HEK293T (cell line): ENCODE measurements at regions not wholly inside any gene's neighbourhood (a gene's known extent, or its start where the extent isn't known, plus 50 kb on each side); places are given as distances from the start of the nearest gene placed in this dataset.
"Not testable (repeated sequence)": the region's sequence is repeated elsewhere in the genome, so short reads cannot be mapped to it uniquely, and the experiment has no call there.

ENCODE experiments used
- CTCF ChIA-PET: fragments of 350-600 bp; formaldehyde crosslinking; extraction: SDS; loops from one replicate; lab custom pipeline; 2021; ENCODE audit warnings: antibody characterized with exemption, inconsistent platforms; lab: Yijun Ruan, JAX
- POLR2A ChIA-PET: fragments of 350-600 bp; formaldehyde crosslinking; extraction: SDS; loops from one replicate; lab custom pipeline; 2020; ENCODE audit warnings: antibody characterized with exemption, inconsistent platforms; lab: Yijun Ruan, JAX
- DNase-seq: peaks from one replicate; pipeline ENCODE4 v3.0.0; 2012; ENCODE audit warnings: mixed read lengths; ENCODE audit errors: extremely low spot score
- ARNT ChIP-seq: fragments of 450-650 bp; IDR thresholded peaks from 2 replicates; pipeline ENCODE4 v1.6.1; 2017; ENCODE audit warnings: mild to moderate bottlenecking
- BHLHE40 ChIP-seq: fragments of 450-650 bp; IDR thresholded peaks from 2 replicates; pipeline ENCODE4 v1.6.1; 2016; ENCODE audit warnings: mild to moderate bottlenecking, moderate library complexity, borderline replicate concordance
- CTBP1 ChIP-seq: fragments of 450-650 bp; IDR thresholded peaks from 2 replicates; pipeline ENCODE4 v1.6.1; 2016; ENCODE audit warnings: borderline replicate concordance
- ELF4 ChIP-seq: fragments of 450-650 bp; IDR thresholded peaks from 2 replicates; pipeline ENCODE4 v1.6.1; 2017; ENCODE audit warnings: antibody characterized with exemption
- FOXA1 ChIP-seq: fragments of 450-650 bp; IDR thresholded peaks from 2 replicates; pipeline ENCODE4 v1.6.1; 2016; ENCODE audit warnings: mild to moderate bottlenecking
- FOXK2 ChIP-seq: fragments of 450-650 bp; IDR thresholded peaks from 2 replicates; pipeline ENCODE4 v1.6.1; 2016; ENCODE audit warnings: mild to moderate bottlenecking
- FOXM1 ChIP-seq: fragments of 450-650 bp; IDR thresholded peaks from 2 replicates; pipeline ENCODE4 v1.6.1; 2017; ENCODE audit warnings: mild to moderate bottlenecking, borderline replicate concordance
- HDGF ChIP-seq: fragments of 450-650 bp; IDR thresholded peaks from 2 replicates; pipeline ENCODE4 v1.6.1; 2017; ENCODE audit warnings: antibody characterized with exemption, borderline replicate concordance
- L3MBTL2 ChIP-seq: fragments of 450-650 bp; conservative IDR thresholded peaks from 2 replicates; pipeline ENCODE4 v1.6.1; 2016; ENCODE audit warnings: mild to moderate bottlenecking
- LEF1 ChIP-seq: fragments of 450-650 bp; IDR thresholded peaks from 2 replicates; pipeline ENCODE4 v1.6.1; 2017; ENCODE audit warnings: mild to moderate bottlenecking, borderline replicate concordance
- NFRKB ChIP-seq: fragments of 450-650 bp; IDR thresholded peaks from 2 replicates; pipeline ENCODE4 v1.6.1; 2016; ENCODE audit warnings: mild to moderate bottlenecking, moderate library complexity
- PKNOX1 ChIP-seq: fragments of 450-650 bp; IDR thresholded peaks from 2 replicates; pipeline ENCODE4 v1.6.1; 2016
- SP1 ChIP-seq: fragments of 450-650 bp; IDR thresholded peaks from 2 replicates; pipeline ENCODE4 v1.6.1; 2017
- SUZ12 ChIP-seq: fragments of 450-650 bp; IDR thresholded peaks from 2 replicates; pipeline ENCODE4 v1.6.1; 2016; ENCODE audit warnings: mild to moderate bottlenecking
- TARDBP ChIP-seq: fragments of 450-650 bp; IDR thresholded peaks from 2 replicates; pipeline ENCODE4 v1.6.1; 2016
- ZNF384 ChIP-seq: fragments of 450-650 bp; IDR thresholded peaks from 2 replicates; pipeline ENCODE4 v1.6.1; 2016

- ChIA-PET CTCF (no interaction called here), POLR2A (no interaction called here)
- no peak for DNase-seq
- no peak for TF ChIP-seq ELF4
- no peak for TF ChIP-seq BHLHE40
- TF ChIP-seq PKNOX1 = no peak
- no peak for TF ChIP-seq L3MBTL2
- TF ChIP-seq TARDBP = no peak
- no peak for TF ChIP-seq NFRKB
- TF ChIP-seq FOXK2 = no peak
- TF ChIP-seq FOXA1 = no peak
Observed at GRCh38 chr15:91635080-91635479, 218.4 kb upstream of the SLCO3A1 start.

GRCh38 chr15:91635641-91636040, 217.9 kb upstream of the SLCO3A1 start:
- no peak for DNase-seq
- ChIA-PET POLR2A (no interaction called here), CTCF (no interaction called here)
- TF ChIP-seq ELF4 (no peak), LEF1 (no peak), FOXK2 (no peak), FOXM1 (no peak), HDGF (no peak), SUZ12 (no peak), FOXA1 (no peak), BHLHE40 (no peak), L3MBTL2 (no peak)

GRCh38 chr15:91649016-91649415, 204.5 kb upstream of the SLCO3A1 start:
- TF ChIP-seq PKNOX1 (no peak), LEF1 (no peak)
- ChIA-PET POLR2A (no interaction called here), CTCF (no interaction called here)
- DNase-seq = no peak

GRCh38 chr15:91649831-91650321, 203.6 kb upstream of the SLCO3A1 start:
- TF ChIP-seq L3MBTL2 = no peak
- TF ChIP-seq LEF1 = no peak
- TF ChIP-seq ARNT = no peak
- no peak for TF ChIP-seq ELF4
- no peak for TF ChIP-seq HDGF
- no peak for TF ChIP-seq FOXM1
- TF ChIP-seq ZNF384 = no peak
- TF ChIP-seq FOXK2 = no peak
- TF ChIP-seq CTBP1 = no peak
- no peak for TF ChIP-seq TARDBP
- TF ChIP-seq SP1 = no peak
- TF ChIP-seq NFRKB = no peak
- TF ChIP-seq SUZ12 = no peak
- TF ChIP-seq FOXA1 = no peak
- no peak for TF ChIP-seq PKNOX1
- TF ChIP-seq BHLHE40 = no peak
- no peak for DNase-seq
- CTCF ChIA-PET = no interaction called here
- POLR2A ChIA-PET = no interaction called here

- CTCF ChIA-PET = interaction anchor here (0.6 kb wide), 1 partner anchor 9 kb away, joined by 5 read pairs; no protein-coding TSS in a partner anchor
- POLR2A ChIA-PET = no interaction called here
- DNase-seq = no peak
- TF ChIP-seq FOXK2 (no peak), FOXA1 (no peak), FOXM1 (no peak), ELF4 (no peak), NFRKB (no peak), HDGF (no peak), PKNOX1 (no peak), BHLHE40 (no peak), LEF1 (no peak), CTBP1 (no peak), ZNF384 (no peak), TARDBP (no peak), SP1 (no peak), ARNT (no peak), L3MBTL2 (no peak), SUZ12 (no peak)
Observed at GRCh38 chr15:91651251-91651650, 202.3 kb upstream of the SLCO3A1 start.

- no peak for DNase-seq
- ChIA-PET CTCF (no interaction called here), POLR2A (no interaction called here)
- TF ChIP-seq FOXM1 (no peak), TARDBP (no peak), CTBP1 (no peak), L3MBTL2 (no peak), SUZ12 (no peak), ZNF384 (no peak), HDGF (no peak), PKNOX1 (no peak), BHLHE40 (no peak), ELF4 (no peak), LEF1 (no peak)
Observed at GRCh38 chr15:91652610-91653207, 200.8 kb upstream of the SLCO3A1 start.

GRCh38 chr15:91655563-91656290, 197.8 kb upstream of the SLCO3A1 start:
- POLR2A ChIA-PET, CTCF ChIA-PET, DNase-seq: not testable (repeated sequence)
